ENCODE measurements at regions not wholly inside any gene's neighbourhood (a gene's known extent, or its start where the extent isn't known, plus 50 kb on each side); places are given as distances from the start of the nearest gene placed in this dataset.

DNA sequence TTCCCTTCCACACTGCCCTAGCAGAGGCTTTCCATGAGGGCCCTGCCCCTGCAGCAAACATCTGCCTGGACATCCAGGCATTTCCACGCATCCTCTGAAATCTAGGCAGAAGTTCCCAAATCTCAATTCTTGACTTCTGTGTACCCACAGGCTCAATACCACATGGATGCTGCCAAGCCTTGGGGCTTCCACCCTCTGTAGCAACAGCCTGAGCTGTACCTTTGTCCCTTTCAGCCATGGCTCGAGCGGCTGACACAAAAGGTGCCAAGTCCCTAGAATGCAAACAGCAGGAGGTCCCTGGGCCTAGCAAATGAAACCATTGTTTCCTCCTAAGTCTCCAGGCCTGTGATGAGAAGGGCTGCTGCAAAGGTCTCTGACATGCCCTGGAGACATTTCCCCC, 744.5 kb upstream of the LINC00305 start:
- no peak overlapping the region for H3K4me3 ChIP-seq (ENCODE audit: low read depth, low read length)
- no peak for TF ChIP-seq CTCF (conservative IDR thresholded peaks at IDR 0.05; ENCODE audit: low read depth, low read length)
- no peak for DNase-seq (ENCODE audit: low read depth)

DNA sequence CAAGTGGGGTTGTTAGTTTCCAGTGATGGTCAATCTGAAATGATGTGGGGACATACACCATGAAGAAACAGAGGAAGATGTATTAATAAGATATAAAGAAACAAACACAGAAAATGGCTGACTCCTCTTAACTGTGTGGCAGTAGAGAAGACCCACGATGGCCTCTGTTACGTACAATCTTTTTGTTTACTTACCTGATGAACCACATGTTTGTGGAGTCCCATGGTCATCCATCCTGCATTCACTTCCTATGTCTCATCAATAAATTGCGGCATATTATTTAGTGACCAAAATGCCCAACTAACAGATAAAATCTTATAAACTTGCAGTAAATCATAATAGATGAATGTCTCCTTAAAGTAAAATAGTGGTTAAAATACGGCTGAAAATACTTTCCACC, 740.1 kb upstream of the LINC00305 start:
- no peak for TF ChIP-seq CTCF (conservative IDR thresholded peaks at IDR 0.05; ENCODE audit: low read depth, low read length)
- H3K4me3 ChIP-seq (ENCODE audit: low read depth, low read length): no peak overlapping the region
- no peak for DNase-seq (ENCODE audit: low read depth)

- no peak overlapping the region for H3K4me3 ChIP-seq (ENCODE audit: low read depth, low read length)
- no peak for DNase-seq (ENCODE audit: low read depth)
- TF ChIP-seq CTCF (conservative IDR thresholded peaks at IDR 0.05; ENCODE audit: low read depth, low read length): no peak
Measured at GRCh38 chr18:64886995-64887394, 738.1 kb upstream of the LINC00305 start.

GRCh38 chr18:64882896-64883295, 734.0 kb upstream of the LINC00305 start:
- no peak for TF ChIP-seq CTCF (conservative IDR thresholded peaks at IDR 0.05; ENCODE audit: low read depth, low read length)
- no peak overlapping the region for H3K4me3 ChIP-seq (ENCODE audit: low read depth, low read length)
- DNase-seq (ENCODE audit: low read depth): no peak

DNA sequence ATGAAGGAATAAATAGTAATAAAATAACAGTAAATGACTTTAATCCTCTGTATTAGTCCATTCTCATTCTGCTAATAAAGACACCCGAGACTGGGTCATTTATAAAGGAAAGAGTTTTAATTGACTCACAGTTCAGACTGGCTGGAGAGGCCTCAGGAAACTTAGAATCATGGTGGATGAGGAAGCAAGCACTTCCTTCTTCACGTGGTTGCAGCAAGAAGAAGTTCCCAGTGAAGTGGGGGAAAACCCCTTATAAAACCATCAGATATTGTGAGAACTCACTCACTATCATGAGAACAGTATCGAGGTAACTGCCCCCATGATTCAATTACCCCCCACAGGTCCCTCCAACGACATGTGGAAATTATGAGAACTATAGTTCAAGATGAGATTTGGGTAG, 727.9 kb upstream of the LINC00305 start:
- H3K4me3 ChIP-seq (ENCODE audit: low read depth, low read length): no peak overlapping the region
- no peak for TF ChIP-seq CTCF (conservative IDR thresholded peaks at IDR 0.05; ENCODE audit: low read depth, low read length)
- no peak for DNase-seq (ENCODE audit: low read depth)

DNA sequence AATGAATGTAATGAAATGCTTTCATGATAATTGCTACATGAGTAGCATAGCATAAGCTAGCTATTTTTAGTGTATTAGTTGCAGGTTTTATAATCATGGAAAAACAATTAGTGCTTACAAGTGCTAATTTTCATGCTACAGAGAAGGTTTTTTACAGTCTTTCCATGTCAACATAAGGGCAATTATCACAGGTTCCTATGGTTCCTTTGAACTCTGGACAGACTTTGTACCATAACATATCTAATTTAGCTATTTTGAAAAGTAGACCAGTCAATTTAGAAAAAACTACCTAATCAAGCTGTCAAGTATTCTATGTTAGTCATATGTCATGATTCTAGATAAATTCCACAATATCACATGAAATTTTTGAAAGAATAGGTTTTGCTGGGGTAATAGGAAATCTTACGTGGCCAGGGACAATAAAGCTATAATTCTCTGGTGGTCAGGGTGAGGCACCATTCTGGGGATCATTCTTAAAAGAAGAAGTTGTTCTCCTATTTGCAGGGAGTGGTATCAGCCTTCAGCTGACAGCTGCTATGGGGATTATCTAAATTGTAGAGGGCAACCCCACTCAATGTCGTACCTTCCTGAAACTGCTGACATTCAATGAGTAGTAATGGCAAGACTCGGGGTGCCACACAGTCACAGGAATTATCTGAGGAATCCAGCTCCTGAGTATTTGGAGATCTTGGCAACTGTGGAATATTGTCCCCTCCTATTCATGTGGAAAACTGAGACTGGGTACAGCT, 724.0 kb upstream of the LINC00305 start:
- TF ChIP-seq CTCF (conservative IDR thresholded peaks at IDR 0.05; ENCODE audit: low read depth, low read length): no peak
- H3K4me3 ChIP-seq (ENCODE audit: low read depth, low read length): no peak overlapping the region
- no peak for DNase-seq (ENCODE audit: low read depth)

DNA sequence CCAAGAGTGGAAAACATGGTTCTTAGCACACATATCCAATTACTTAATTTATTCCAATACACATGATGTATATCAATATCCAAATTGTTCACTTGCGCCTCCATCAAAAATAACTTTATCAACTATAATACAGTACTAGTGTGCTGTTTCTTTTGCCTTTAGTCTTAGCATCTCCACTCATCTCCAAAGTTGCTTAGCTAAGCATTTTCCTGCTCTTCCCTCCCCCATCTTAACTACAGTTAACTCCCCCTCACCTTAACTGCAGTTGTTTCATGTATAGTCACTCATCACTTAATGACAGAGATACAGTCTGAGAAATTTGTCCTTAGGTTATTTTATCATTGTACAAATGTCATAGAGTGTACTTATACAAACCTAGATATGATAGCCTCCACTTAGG, 705.2 kb upstream of the LINC00305 start:
- no peak overlapping the region for H3K4me3 ChIP-seq (ENCODE audit: low read depth, low read length)
- no peak for DNase-seq (ENCODE audit: low read depth)
- no peak for TF ChIP-seq CTCF (conservative IDR thresholded peaks at IDR 0.05; ENCODE audit: low read depth, low read length)

Measured in choroid plexus epithelial cell (primary cell).